ENCODE measurements at regions not wholly inside any gene's neighbourhood (a gene's known extent, or its start where the extent isn't known, plus 50 kb on each side); places are given as distances from the start of the nearest gene placed in this dataset.

DNA sequence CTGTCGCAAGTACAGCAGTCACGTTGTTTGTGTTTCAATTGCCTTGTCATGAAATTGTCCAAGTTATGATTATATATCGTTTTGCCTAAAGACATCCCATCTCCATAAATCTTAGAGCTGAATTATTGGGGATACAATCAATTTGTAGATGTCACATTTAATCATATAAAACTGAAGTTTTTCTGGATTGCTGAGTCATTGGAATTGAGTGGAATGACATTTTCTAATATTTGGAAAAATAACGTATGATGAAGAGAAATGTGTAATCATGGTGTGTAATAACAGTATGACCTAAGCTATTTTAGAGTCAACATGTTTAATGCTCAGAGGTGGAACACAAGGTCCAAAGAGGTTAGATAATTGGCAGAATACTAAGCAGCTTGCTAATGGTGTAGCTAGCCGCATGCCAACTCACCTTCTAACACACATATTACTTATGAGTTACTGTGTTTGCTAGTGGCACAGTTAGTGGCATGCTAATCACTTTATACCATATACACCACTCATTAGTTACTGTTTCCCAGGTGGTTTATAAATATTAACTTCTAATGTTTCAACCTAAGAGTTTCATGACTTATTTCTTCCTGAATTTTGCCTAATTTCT lies 473.1 kb upstream of the GRAMD2B start:
- no peak for TF ChIP-seq CTCF (IDR thresholded peaks at IDR 0.05; ENCODE audit: low read depth, low read length)
- DNase-seq (ENCODE audit: extremely low read depth, low read depth) = no peak

GRCh38 chr5:125961150-125961549 lies 462.1 kb upstream of the GRAMD2B start:
- DNase-seq (ENCODE audit: extremely low read depth, low read depth) = no peak
- TF ChIP-seq CTCF (IDR thresholded peaks at IDR 0.05; ENCODE audit: low read depth, low read length) = no peak

GRCh38 chr5:125965577-125965976 lies 457.6 kb upstream of the GRAMD2B start:
- no peak for DNase-seq (ENCODE audit: extremely low read depth, low read depth)
- TF ChIP-seq CTCF (IDR thresholded peaks at IDR 0.05; ENCODE audit: low read depth, low read length) = no peak

DNA sequence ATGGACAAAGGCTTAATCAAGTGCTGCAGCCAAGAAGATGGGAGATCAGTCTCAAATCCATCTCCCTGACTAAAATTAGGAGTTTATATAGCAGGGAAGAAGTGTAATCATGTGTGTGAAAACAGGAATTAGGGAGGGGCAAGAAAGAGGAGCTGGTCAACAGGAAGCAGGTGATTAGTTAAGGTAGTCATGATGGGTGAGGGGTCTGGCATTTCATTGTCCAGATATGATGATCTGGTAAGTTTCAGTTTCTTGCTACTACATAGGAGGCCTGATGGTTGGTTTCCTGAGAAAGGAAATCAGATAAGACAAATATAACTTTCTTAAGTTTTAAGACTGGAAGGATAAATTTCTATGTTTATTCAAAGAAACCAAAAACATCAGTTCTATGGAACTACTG lies 455.6 kb upstream of the GRAMD2B start:
- no peak for DNase-seq (ENCODE audit: extremely low read depth, low read depth)

GRCh38 chr5:125969011-125969813 lies 454.0 kb upstream of the GRAMD2B start:
- no peak for DNase-seq (ENCODE audit: extremely low read depth, low read depth)
- TF ChIP-seq CTCF (IDR thresholded peaks at IDR 0.05; ENCODE audit: low read depth, low read length) = no peak

More for the DNA sequence above, 455.6 kb upstream of the GRAMD2B start:
- TF ChIP-seq CTCF (IDR thresholded peaks at IDR 0.05; ENCODE audit: low read depth, low read length) = no peak

DNA sequence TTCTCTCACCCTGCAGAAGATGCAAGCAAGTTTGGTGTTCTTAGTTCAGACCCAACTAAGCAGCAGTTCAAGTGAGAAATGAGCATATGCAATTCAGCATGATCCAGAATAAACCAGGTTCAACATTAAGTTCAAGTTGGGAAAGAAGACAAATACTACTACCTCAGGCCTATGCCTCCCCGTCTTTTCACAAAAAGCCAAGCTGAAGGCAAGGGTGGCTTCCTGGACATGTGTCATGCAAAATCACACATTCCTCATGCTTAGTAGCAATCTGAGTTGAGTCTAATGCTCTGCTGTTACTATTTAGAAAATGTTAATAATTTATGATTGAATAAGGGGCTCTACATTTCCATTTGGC lies 453.4 kb upstream of the GRAMD2B start:
- no peak for DNase-seq (ENCODE audit: extremely low read depth, low read depth)
- no peak for TF ChIP-seq CTCF (IDR thresholded peaks at IDR 0.05; ENCODE audit: low read depth, low read length)

GRCh38 chr5:125970631-125971307 lies 452.4 kb upstream of the GRAMD2B start:
- DNase-seq (ENCODE audit: extremely low read depth, low read depth) = no peak
- no peak for TF ChIP-seq CTCF (IDR thresholded peaks at IDR 0.05; ENCODE audit: low read depth, low read length)

Measured in AG09319 (cell line).